Loucy (cell line): ENCODE measurements at regions not wholly inside any gene's neighbourhood (a gene's known extent, or its start where the extent isn't known, plus 50 kb on each side); places are given as distances from the start of the nearest gene placed in this dataset.

Experiments used
- H2AFZ ChIP-seq: fragments of 200-600 bp; sonication (generic); 2 replicates; pipeline ENCODE4 v1.6.0; 2016; ENCODE audit warnings: antibody characterized with exemption, mild to moderate bottlenecking, low read length, moderate library complexity
- H3F3A ChIP-seq: fragments of 200-600 bp; 2 replicates; pipeline ENCODE4 v1.6.0; 2016; ENCODE audit warnings: antibody characterized with exemption, low read depth, mild to moderate bottlenecking
- H3K27me3 ChIP-seq: fragments of 200-600 bp; sonication (generic); 2 replicates; pipeline ENCODE4 v1.6.1; 2014; ENCODE audit warnings: low read length, mild to moderate bottlenecking; ENCODE audit not compliant: insufficient read depth, poor library complexity, severe bottlenecking
- H3K36me3 ChIP-seq: fragments of 200-600 bp; sonication (generic); 2 replicates; pipeline ENCODE4 v1.6.1; 2016; ENCODE audit warnings: low read length; ENCODE audit not compliant: insufficient read depth
- H3K4me1 ChIP-seq: fragments of 200-600 bp; sonication (generic); 2 replicates; pipeline ENCODE4 v1.5.1; 2014; ENCODE audit warnings: low read length, mild to moderate bottlenecking; ENCODE audit not compliant: insufficient read depth, poor library complexity, severe bottlenecking
- H3K4me2 ChIP-seq: fragments of 200-600 bp; sonication (generic); 2 replicates; pipeline ENCODE4 v1.6.0; 2014; ENCODE audit warnings: antibody characterized with exemption, low read length, low read depth, mild to moderate bottlenecking; ENCODE audit not compliant: poor library complexity, severe bottlenecking
- H3K4me3 ChIP-seq: fragments of 200-600 bp; sonication (generic); 2 replicates; pipeline ENCODE4 v1.5.1; 2014; ENCODE audit warnings: low read length, mild to moderate bottlenecking, mixed read lengths; ENCODE audit not compliant: poor library complexity, severe bottlenecking
- H3K79me2 ChIP-seq: fragments of 200-600 bp; sonication (generic); 2 replicates; pipeline ENCODE4 v1.6.1; 2014; ENCODE audit warnings: low read length; ENCODE audit not compliant: insufficient read depth
- H3K9ac ChIP-seq: fragments of 200-600 bp; sonication (generic); 2 replicates; pipeline ENCODE4 v1.6.0; 2014; ENCODE audit warnings: mild to moderate bottlenecking, low read depth, low read length, moderate library complexity; ENCODE audit not compliant: poor library complexity, severe bottlenecking
- H3K9me2 ChIP-seq: fragments of 200-600 bp; sonication (generic); replicated peaks from 2 replicates; pipeline ENCODE4 v1.6.1; 2016; ENCODE audit warnings: low read depth, low read length, mixed read lengths
- H3K9me3 ChIP-seq: fragments of 200-600 bp; sonication (generic); 2 replicates; pipeline ENCODE4 v1.6.1; 2014; ENCODE audit warnings: mild to moderate bottlenecking, antibody characterized with exemption, low read length, low read depth; ENCODE audit not compliant: insufficient read depth
- H4K20me1 ChIP-seq: fragments of 200-600 bp; sonication (generic); 2 replicates; pipeline ENCODE4 v1.6.0; 2014; ENCODE audit warnings: antibody characterized with exemption, low read length, mild to moderate bottlenecking; ENCODE audit not compliant: insufficient read depth, poor library complexity, severe bottlenecking
- CTCF ChIP-seq: fragments of 200-600 bp; sonication (generic); conservative IDR thresholded peaks from 2 replicates; pipeline ENCODE4 v1.5.1; 2014; ENCODE audit warnings: mild to moderate bottlenecking, antibody characterized with exemption, low read length
- EZH2phosphoT487 ChIP-seq: fragments of 200-600 bp; IDR thresholded peaks from 2 replicates; pipeline ENCODE4 v1.6.1; 2018; ENCODE audit warnings: antibody characterized with exemption, mild to moderate bottlenecking, moderate library complexity, borderline replicate concordance

DNA sequence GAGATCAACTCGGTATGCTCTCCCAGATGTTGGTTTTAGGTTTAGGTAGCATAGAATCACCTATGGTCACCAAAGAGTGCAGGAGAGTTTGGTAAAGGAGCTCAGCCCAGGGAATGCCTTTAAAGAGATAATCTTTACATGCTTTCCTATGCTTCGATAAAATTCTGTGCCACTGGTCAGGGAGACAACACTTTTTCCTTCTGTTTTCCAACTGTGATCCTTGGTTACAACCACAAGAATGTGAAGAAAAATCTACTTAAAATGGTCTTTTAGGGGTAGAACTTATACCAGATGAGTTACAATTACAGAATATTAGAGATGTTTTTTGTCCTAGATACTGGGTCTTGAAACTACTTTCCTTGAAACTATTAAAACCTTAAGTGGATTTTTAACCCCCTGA, 895.6 kb downstream of the TTLL7 start:
- TF ChIP-seq EZH2phosphoT487 (no peak), CTCF (no peak)
- Histone ChIP-seq H3K9me3 (no peaks in the 10 kb centered on the region), H3K4me2 (no peak overlapping the region), H2AFZ (no peak overlapping the region), H3F3A (no peaks in the 10 kb centered on the region), H3K9ac (no peak overlapping the region), H3K9me2 (no peaks in the 10 kb centered on the region), H3K36me3 (no peaks in the 10 kb centered on the region), H3K4me3 (no peak overlapping the region), H3K79me2 (no peaks in the 10 kb centered on the region), H4K20me1 (no peaks in the 10 kb centered on the region), H3K4me1 (no peaks in the 10 kb centered on the region), H3K27me3 (no peaks in the 10 kb centered on the region)

GRCh38 chr1:83102630-83103071, 896.3 kb downstream of the TTLL7 start:
- Histone ChIP-seq H3K9me3 (no peaks in the 10 kb centered on the region), H3K4me2 (no peak overlapping the region)

GRCh38 chr1:83101406-83101805, 897.5 kb downstream of the TTLL7 start:
- Histone ChIP-seq H3F3A (no peaks in the 10 kb centered on the region), H3K4me1 (no peaks in the 10 kb centered on the region), H3K36me3 (no peaks in the 10 kb centered on the region), H3K9me2 (no peaks in the 10 kb centered on the region), H3K9ac (no peak overlapping the region), H2AFZ (no peak overlapping the region), H3K9me3 (no peaks in the 10 kb centered on the region), H4K20me1 (no peaks in the 10 kb centered on the region), H3K4me2 (no peak overlapping the region), H3K27me3 (no peaks in the 10 kb centered on the region), H3K79me2 (no peaks in the 10 kb centered on the region), H3K4me3 (no peak overlapping the region)
- TF ChIP-seq CTCF: no peak
- no peak for TF ChIP-seq EZH2phosphoT487

More at GRCh38 chr1:83102630-83103071, 896.3 kb downstream of the TTLL7 start:
- Histone ChIP-seq H3K27me3 (no peaks in the 10 kb centered on the region), H4K20me1 (no peaks in the 10 kb centered on the region), H2AFZ (no peak overlapping the region), H3K36me3 (no peaks in the 10 kb centered on the region), H3F3A (no peaks in the 10 kb centered on the region), H3K79me2 (no peaks in the 10 kb centered on the region), H3K9me2 (no peaks in the 10 kb centered on the region), H3K4me3 (no peak overlapping the region), H3K9ac (no peak overlapping the region), H3K4me1 (no peaks in the 10 kb centered on the region)
- TF ChIP-seq EZH2phosphoT487: no peak
- no peak for TF ChIP-seq CTCF
